ENCODE measurements at regions not wholly inside any gene's neighbourhood (a gene's known extent, or its start where the extent isn't known, plus 50 kb on each side); places are given as distances from the start of the nearest gene placed in this dataset.
"Not testable (repeated sequence)": the region's sequence is repeated elsewhere in the genome, so short reads cannot be mapped to it uniquely, and the experiment has no call there.

DNA sequence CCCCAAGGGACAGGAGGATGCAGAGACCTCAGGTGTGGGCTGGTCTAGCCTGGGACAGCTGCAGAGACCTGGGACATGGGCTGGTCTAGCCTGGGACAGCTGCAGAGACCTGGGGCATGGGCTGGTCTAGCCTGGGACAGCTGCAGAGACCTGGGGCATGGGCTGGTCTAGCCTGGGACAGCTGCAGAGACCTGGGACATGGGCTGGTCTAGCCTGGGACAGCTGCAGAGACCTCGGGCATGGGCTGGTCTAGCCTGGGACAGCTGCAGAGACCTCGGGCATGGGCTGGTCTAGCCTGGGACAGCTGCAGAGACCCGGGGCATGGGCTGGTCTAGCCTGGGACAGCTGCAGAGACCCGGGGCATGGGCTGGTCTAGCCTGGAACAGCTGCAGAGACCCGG, 310.8 kb downstream of the TEX29 start:
- TF ChIP-seq CTCF (conservative IDR thresholded peaks at IDR 0.05; ENCODE audit: low read depth, low read length); EZH2 (IDR thresholded peaks at IDR 0.05; ENCODE audit: borderline replicate concordance, low read depth, low read length, poor library complexity, severe bottlenecking): not testable (repeated sequence)
